ENCODE measurements at regions not wholly inside any gene's neighbourhood (a gene's known extent, or its start where the extent isn't known, plus 50 kb on each side); places are given as distances from the start of the nearest gene placed in this dataset.

- TF ChIP-seq POLR2A (IDR thresholded peaks at IDR 0.05; ENCODE audit: low read length) (no peak), GATA1 (IDR thresholded peaks at IDR 0.05; ENCODE audit: low read depth, low read length) (no peak)
Observed at GRCh38 chr10:6726924-6727323, 146.8 kb upstream of the PRKCQ start.

Measured in erythroblast (primary cell).